ENCODE measurements at regions not wholly inside any gene's neighbourhood (a gene's known extent, or its start where the extent isn't known, plus 50 kb on each side); places are given as distances from the start of the nearest gene placed in this dataset.
"Not testable (repeated sequence)": the region's sequence is repeated elsewhere in the genome, so short reads cannot be mapped to it uniquely, and the experiment has no call there.

- intact Hi-C loops (cut with micrococcal nuclease), result no loop called here
- ChIA-PET CTCF (ENCODE audit: partially characterized antibody) (no interaction called here), POLR2A (ENCODE audit: partially characterized antibody) (no interaction called here)
- DNase-seq, result no peak
- no peaks in the 10 kb centered on the region for H3K27me3 ChIP-seq (ENCODE audit: insufficient read depth, low read length)
- H3K27ac ChIP-seq (ENCODE audit: low read depth, low read length), result no peak overlapping the region
- Mint-ChIP-seq H3K27ac (no peak overlapping the region), H3K36me3 (no peaks in the 10 kb centered on the region), H3K27me3 (peaks cover 0 to 1% of the 10 kb centered on the region in 2 donors), H3K9me3 (peaks cover 0 to 9% (median 3%) of the 10 kb centered on the region in 8 donors), H3K4me1 (peaks cover 6 to 9% (median 7%) of the 10 kb centered on the region in 4 donors), H3K4me3 (no peak overlapping the region)
- H3K36me3 ChIP-seq (ENCODE audit: insufficient read depth, low read length), result no peaks in the 10 kb centered on the region
- peaks cover 4% of the 10 kb centered on the region for H3K4me1 ChIP-seq (ENCODE audit: insufficient read depth, low read length)
- no peak overlapping the region for H3K4me3 ChIP-seq (ENCODE audit: low read length in 2 of 2)
- no peaks in the 10 kb centered on the region for H3K9me3 ChIP-seq (ENCODE audit: control insufficient read depth in 1 of 2, low read length in 2 of 2)
These were observed 211.6 kb upstream of the SDK2 start for GRCh38 chr17:73855720-73856333.

- DNase-seq, result no peak
- POLR2A ChIA-PET (ENCODE audit: partially characterized antibody), result no interaction called here
- no peaks in the 10 kb centered on the region for H3K36me3 Mint-ChIP-seq
- H3K36me3 ChIP-seq (ENCODE audit: insufficient read depth, low read length), result no peaks in the 10 kb centered on the region
- H3K9me3 Mint-ChIP-seq, result peaks cover 0 to 9% (median 3%) of the 10 kb centered on the region in 8 donors
- H3K27ac Mint-ChIP-seq, result no peak overlapping the region
- CTCF ChIA-PET (ENCODE audit: partially characterized antibody), result no interaction called here
- no peaks in the 10 kb centered on the region for H3K9me3 ChIP-seq (ENCODE audit: control insufficient read depth in 1 of 2, low read length in 2 of 2)
- peaks cover under 1 to 2% (median 2%) of the 10 kb centered on the region in 4 donors for H3K4me1 Mint-ChIP-seq
- peaks cover 0 to 1% of the 10 kb centered on the region in 2 donors for H3K27me3 Mint-ChIP-seq
- H3K4me3 Mint-ChIP-seq, result no peak overlapping the region
- no peak overlapping the region for H3K4me3 ChIP-seq (ENCODE audit: low read length in 2 of 2)
- intact Hi-C loops (cut with micrococcal nuclease), result no loop called here
- no peak overlapping the region for H3K27ac ChIP-seq (ENCODE audit: low read depth, low read length)
- no peaks in the 10 kb centered on the region for H3K4me1 ChIP-seq (ENCODE audit: insufficient read depth, low read length)
- no peaks in the 10 kb centered on the region for H3K27me3 ChIP-seq (ENCODE audit: insufficient read depth, low read length)
These were observed 212.3 kb upstream of the SDK2 start for GRCh38 chr17:73856556-73856955.

GRCh38 chr17:73859439-73860008, 215.3 kb upstream of the SDK2 start:
- H3K4me1 Mint-ChIP-seq; H3K27ac Mint-ChIP-seq; H3K4me3 Mint-ChIP-seq; POLR2A ChIA-PET (ENCODE audit: partially characterized antibody); H3K9me3 ChIP-seq (ENCODE audit: control insufficient read depth in 1 of 2, low read length in 2 of 2); H3K36me3 Mint-ChIP-seq; H3K36me3 ChIP-seq (ENCODE audit: insufficient read depth, low read length); H3K27me3 ChIP-seq (ENCODE audit: insufficient read depth, low read length); intact Hi-C loops (cut with micrococcal nuclease); H3K27ac ChIP-seq (ENCODE audit: low read depth, low read length); H3K4me3 ChIP-seq (ENCODE audit: low read length in 2 of 2); H3K4me1 ChIP-seq (ENCODE audit: insufficient read depth, low read length); CTCF ChIA-PET (ENCODE audit: partially characterized antibody); DNase-seq; H3K9me3 Mint-ChIP-seq; H3K27me3 Mint-ChIP-seq: not testable (repeated sequence)

GRCh38 chr17:73861543-73861942, 217.3 kb upstream of the SDK2 start:
- H3K36me3 ChIP-seq (ENCODE audit: insufficient read depth, low read length), result no peaks in the 10 kb centered on the region
- peaks cover 0 to 2% (median under 1%) of the 10 kb centered on the region in 4 donors for H3K4me1 Mint-ChIP-seq
- CTCF ChIA-PET (ENCODE audit: partially characterized antibody), result no interaction called here
- H3K27me3 ChIP-seq (ENCODE audit: insufficient read depth, low read length), result no peaks in the 10 kb centered on the region
- H3K27ac ChIP-seq (ENCODE audit: low read depth, low read length), result no peak overlapping the region
- POLR2A ChIA-PET (ENCODE audit: partially characterized antibody), result no interaction called here
- H3K27ac Mint-ChIP-seq, result no peak overlapping the region
- DNase-seq, result no peak
- H3K9me3 Mint-ChIP-seq, result no peaks in the 10 kb centered on the region
- intact Hi-C loops (cut with micrococcal nuclease), result no loop called here
- no peaks in the 10 kb centered on the region for H3K27me3 Mint-ChIP-seq
- H3K4me3 Mint-ChIP-seq, result no peak overlapping the region
- no peaks in the 10 kb centered on the region for H3K4me1 ChIP-seq (ENCODE audit: insufficient read depth, low read length)
- no peaks in the 10 kb centered on the region for H3K9me3 ChIP-seq (ENCODE audit: control insufficient read depth in 1 of 2, low read length in 2 of 2)
- H3K36me3 Mint-ChIP-seq, result no peaks in the 10 kb centered on the region
- no peak overlapping the region for H3K4me3 ChIP-seq (ENCODE audit: low read length in 2 of 2)

- H3K27ac ChIP-seq (ENCODE audit: low read depth, low read length), result no peak overlapping the region
- Mint-ChIP-seq H3K9me3 (no peaks in the 10 kb centered on the region), H3K27ac (no peak overlapping the region), H3K27me3 (no peaks in the 10 kb centered on the region), H3K36me3 (no peaks in the 10 kb centered on the region), H3K4me1 (peaks cover 0 to 2% (median under 1%) of the 10 kb centered on the region in 4 donors), H3K4me3 (no peak overlapping the region)
- H3K36me3 ChIP-seq (ENCODE audit: insufficient read depth, low read length), result no peaks in the 10 kb centered on the region
- ChIA-PET CTCF (ENCODE audit: partially characterized antibody) (no interaction called here), POLR2A (ENCODE audit: partially characterized antibody) (no interaction called here)
- no peak overlapping the region for H3K4me3 ChIP-seq (ENCODE audit: low read length in 2 of 2)
- H3K9me3 ChIP-seq (ENCODE audit: control insufficient read depth in 1 of 2, low read length in 2 of 2), result no peaks in the 10 kb centered on the region
- no peak for DNase-seq
- intact Hi-C loops (cut with micrococcal nuclease), result no loop called here
- no peaks in the 10 kb centered on the region for H3K27me3 ChIP-seq (ENCODE audit: insufficient read depth, low read length)
- no peaks in the 10 kb centered on the region for H3K4me1 ChIP-seq (ENCODE audit: insufficient read depth, low read length)
These were observed 219.7 kb upstream of the SDK2 start for GRCh38 chr17:73863761-73864535.

- Mint-ChIP-seq H3K27ac (no peak overlapping the region), H3K36me3 (no peaks in the 10 kb centered on the region), H3K4me3 (no peak overlapping the region), H3K4me1 (no peaks in the 10 kb centered on the region), H3K27me3 (peaks cover 0 to 1% of the 10 kb centered on the region in 2 donors), H3K9me3 (no peaks in the 10 kb centered on the region)
- Histone ChIP-seq H3K27me3 (ENCODE audit: insufficient read depth, low read length) (no peaks in the 10 kb centered on the region), H3K4me1 (ENCODE audit: insufficient read depth, low read length) (no peaks in the 10 kb centered on the region), H3K36me3 (ENCODE audit: insufficient read depth, low read length) (no peaks in the 10 kb centered on the region), H3K9me3 (ENCODE audit: control insufficient read depth in 1 of 2, low read length in 2 of 2) (no peaks in the 10 kb centered on the region), H3K4me3 (ENCODE audit: low read length in 2 of 2) (no peak overlapping the region), H3K27ac (ENCODE audit: low read depth, low read length) (no peak overlapping the region)
- ChIA-PET CTCF (ENCODE audit: partially characterized antibody) (no interaction called here), POLR2A (ENCODE audit: partially characterized antibody) (no interaction called here)
- DNase-seq, result no peak
- intact Hi-C loops (cut with micrococcal nuclease), result no loop called here
These were observed 221.6 kb upstream of the SDK2 start for GRCh38 chr17:73865831-73866230.

GRCh38 chr17:73867056-73867455, 222.8 kb upstream of the SDK2 start:
- no peaks in the 10 kb centered on the region for H3K9me3 Mint-ChIP-seq
- DNase-seq, result no peak
- Histone ChIP-seq H3K4me1 (ENCODE audit: insufficient read depth, low read length) (no peaks in the 10 kb centered on the region), H3K4me3 (ENCODE audit: low read length in 2 of 2) (no peak overlapping the region), H3K36me3 (ENCODE audit: insufficient read depth, low read length) (no peaks in the 10 kb centered on the region), H3K27me3 (ENCODE audit: insufficient read depth, low read length) (no peaks in the 10 kb centered on the region), H3K9me3 (ENCODE audit: control insufficient read depth in 1 of 2, low read length in 2 of 2) (no peaks in the 10 kb centered on the region), H3K27ac (ENCODE audit: low read depth, low read length) (no peak overlapping the region)
- POLR2A ChIA-PET (ENCODE audit: partially characterized antibody), result no interaction called here
- intact Hi-C loops (cut with micrococcal nuclease), result no loop called here
- H3K36me3 Mint-ChIP-seq, result no peaks in the 10 kb centered on the region
- H3K27me3 Mint-ChIP-seq, result peaks cover 0 to 1% of the 10 kb centered on the region in 2 donors
- no peak overlapping the region for H3K27ac Mint-ChIP-seq
- H3K4me1 Mint-ChIP-seq, result no peaks in the 10 kb centered on the region
- CTCF ChIA-PET (ENCODE audit: partially characterized antibody), result no interaction called here
- no peak overlapping the region for H3K4me3 Mint-ChIP-seq
